NCI-H2107 (cell line): ENCODE measurements at regions not wholly inside any gene's neighbourhood (a gene's known extent, or its start where the extent isn't known, plus 50 kb on each side); places are given as distances from the start of the nearest gene placed in this dataset.

Source experiments
- DNase-seq: peaks from one replicate; lab custom pipeline; 2025; lab: John Stamatoyannopoulos, UW

GRCh38 chr11:64501500-64502427 lies 54.0 kb upstream of the SLC22A11 start:
- DNase-seq, result no peak

DNA sequence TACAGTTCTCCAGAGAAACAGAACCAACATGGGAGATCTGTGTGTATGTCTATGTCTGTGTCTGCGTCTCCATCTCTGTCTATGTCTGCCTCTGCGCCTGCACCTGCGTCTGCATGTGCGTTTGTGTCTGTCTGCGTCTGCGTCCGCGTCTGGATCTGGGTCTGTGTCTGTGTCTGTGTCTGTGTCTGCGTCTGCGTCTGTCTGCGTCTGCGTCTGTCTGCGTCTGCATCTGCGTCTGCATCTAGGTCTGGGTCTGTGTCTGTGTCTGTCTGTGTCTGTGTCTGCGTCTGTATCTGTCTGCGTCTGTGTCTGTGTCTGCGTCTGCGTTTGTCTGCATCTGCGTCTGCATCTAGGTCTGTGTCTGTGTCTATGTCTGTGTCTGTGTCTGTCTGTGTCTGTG lies 53.1 kb upstream of the SLC22A11 start:
- DNase-seq, result no peak

- no peak for DNase-seq
Observed at GRCh38 chr11:64503186-64503753, 52.5 kb upstream of the SLC22A11 start.

- no peak for DNase-seq
Observed at GRCh38 chr11:64504999-64505398, 50.7 kb upstream of the SLC22A11 start.
